ENCODE measurements at regions not wholly inside any gene's neighbourhood (a gene's known extent, or its start where the extent isn't known, plus 50 kb on each side); places are given as distances from the start of the nearest gene placed in this dataset.

GRCh38 chr2:120675460-120676130, 60.1 kb upstream of the GLI2 start:
- TF ChIP-seq, protein P1, sequence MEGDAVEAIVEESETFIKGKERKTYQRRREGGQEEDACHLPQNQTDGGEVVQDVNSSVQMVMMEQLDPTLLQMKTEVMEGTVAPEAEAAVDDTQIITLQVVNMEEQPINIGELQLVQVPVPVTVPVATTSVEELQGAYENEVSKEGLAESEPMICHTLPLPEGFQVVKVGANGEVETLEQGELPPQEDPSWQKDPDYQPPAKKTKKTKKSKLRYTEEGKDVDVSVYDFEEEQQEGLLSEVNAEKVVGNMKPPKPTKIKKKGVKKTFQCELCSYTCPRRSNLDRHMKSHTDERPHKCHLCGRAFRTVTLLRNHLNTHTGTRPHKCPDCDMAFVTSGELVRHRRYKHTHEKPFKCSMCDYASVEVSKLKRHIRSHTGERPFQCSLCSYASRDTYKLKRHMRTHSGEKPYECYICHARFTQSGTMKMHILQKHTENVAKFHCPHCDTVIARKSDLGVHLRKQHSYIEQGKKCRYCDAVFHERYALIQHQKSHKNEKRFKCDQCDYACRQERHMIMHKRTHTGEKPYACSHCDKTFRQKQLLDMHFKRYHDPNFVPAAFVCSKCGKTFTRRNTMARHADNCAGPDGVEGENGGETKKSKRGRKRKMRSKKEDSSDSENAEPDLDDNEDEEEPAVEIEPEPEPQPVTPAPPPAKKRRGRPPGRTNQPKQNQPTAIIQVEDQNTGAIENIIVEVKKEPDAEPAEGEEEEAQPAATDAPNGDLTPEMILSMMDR (IDR thresholded peaks at IDR 0.05; ENCODE audit: low read length): peak; percentile 75
- TF ChIP-seq EZH2 (IDR thresholded peaks at IDR 0.05; ENCODE audit: borderline replicate concordance, low read length): no peak

Measured in OCI-LY1 (cell line).